ENCODE measurements at regions not wholly inside any gene's neighbourhood (a gene's known extent, or its start where the extent isn't known, plus 50 kb on each side); places are given as distances from the start of the nearest gene placed in this dataset.

- TF ChIP-seq CTCF (IDR thresholded peaks at IDR 0.05) (no peak), EZH2 (IDR thresholded peaks at IDR 0.05; ENCODE audit: borderline replicate concordance, insufficient read depth, low read depth, low read length, poor library complexity, severe bottlenecking) (no peak)
These were observed 336.8 kb downstream of the TFEC start for GRCh38 chr7:115693779-115694178.
